H9 (cell line): ENCODE measurements at regions not wholly inside any gene's neighbourhood (a gene's known extent, or its start where the extent isn't known, plus 50 kb on each side); places are given as distances from the start of the nearest gene placed in this dataset.

ENCODE experiments used
- DNase-seq: peaks from one replicate; pipeline ENCODE4 v3.0.0-alpha.2; 2017
- H2AFZ ChIP-seq: one replicate; pipeline ENCODE4 v1.6.1; 2013; ENCODE audit warnings: mild to moderate bottlenecking, low read length, control low read depth, moderate library complexity
- H2AK5ac ChIP-seq: 2 replicates; pipeline ENCODE4 v1.6.1; 2013; ENCODE audit warnings: low read length, control low read depth, mixed read lengths; ENCODE audit not compliant: insufficient read length
- H2BK120ac ChIP-seq: one replicate; pipeline ENCODE4 v1.6.1; 2013; ENCODE audit warnings: low read depth, mild to moderate bottlenecking, low read length, control low read depth, inconsistent platforms; ENCODE audit not compliant: poor library complexity, severe bottlenecking
- H2BK12ac ChIP-seq: 2 replicates; pipeline ENCODE4 v1.6.1; 2013; ENCODE audit warnings: low read length, control low read depth, mixed read lengths, low read depth; ENCODE audit not compliant: insufficient read length
- H2BK15ac ChIP-seq: 2 replicates; pipeline ENCODE4 v1.6.1; 2013; ENCODE audit warnings: low read depth, low read length, control low read depth
- H2BK20ac ChIP-seq: one replicate; pipeline ENCODE4 v1.6.1; 2013; ENCODE audit warnings: low read depth, mild to moderate bottlenecking, low read length, control low read depth, inconsistent platforms; ENCODE audit not compliant: poor library complexity, severe bottlenecking
- H2BK5ac ChIP-seq: 2 replicates; pipeline ENCODE4 v1.6.1; 2013; ENCODE audit warnings: low read length, control low read depth, mixed read lengths; ENCODE audit not compliant: insufficient read length
- H3K14ac ChIP-seq: 2 replicates; pipeline ENCODE4 v1.6.1; 2013; ENCODE audit warnings: low read length, control low read depth; ENCODE audit not compliant: insufficient read depth
- H3K18ac ChIP-seq: 2 replicates; pipeline ENCODE4 v1.6.1; 2013; ENCODE audit warnings: low read depth, mild to moderate bottlenecking, mixed read lengths, low read length, control low read depth; ENCODE audit not compliant: insufficient read length
- H3K23ac ChIP-seq: 2 replicates; pipeline ENCODE4 v1.6.1; 2013; ENCODE audit warnings: low read length, control low read depth, mixed read lengths, low read depth; ENCODE audit not compliant: insufficient read length
- H3K23me2 ChIP-seq: 2 replicates; pipeline ENCODE4 v1.6.1; 2013; ENCODE audit warnings: low read depth, mild to moderate bottlenecking, mixed read lengths, low read length, control low read depth; ENCODE audit not compliant: insufficient read length, poor library complexity, severe bottlenecking
- H3K27ac ChIP-seq: 2 replicates; pipeline ENCODE4 v1.5.1; 2013; ENCODE audit warnings: low read length, control low read depth, mixed read lengths, low read depth; ENCODE audit not compliant: insufficient read length
- H3K27me3 ChIP-seq: 2 replicates; pipeline ENCODE4 v1.6.1; 2013; ENCODE audit warnings: low read length, control low read depth, inconsistent platforms; ENCODE audit not compliant: insufficient read depth
- H3K4ac ChIP-seq: 2 replicates; pipeline ENCODE4 v1.6.1; 2013; ENCODE audit warnings: low read depth, mild to moderate bottlenecking, control low read depth, inconsistent platforms, low read length, moderate library complexity
- H3K4me1 ChIP-seq: 2 replicates; pipeline ENCODE4 v1.6.1; 2013; ENCODE audit warnings: low read length, control low read depth, inconsistent platforms; ENCODE audit not compliant: insufficient read depth
- H3K4me2 ChIP-seq: 2 replicates; pipeline ENCODE4 v1.6.1; 2013; ENCODE audit warnings: low read length, control low read depth, mixed read lengths; ENCODE audit not compliant: insufficient read length, insufficient read depth
- H3K56ac ChIP-seq: 2 replicates; pipeline ENCODE4 v1.6.1; 2013; ENCODE audit warnings: low read depth, mild to moderate bottlenecking, mixed read lengths, low read length, control low read depth; ENCODE audit not compliant: insufficient read length
- H3K79me1 ChIP-seq: 2 replicates; pipeline ENCODE4 v1.6.1; 2013; ENCODE audit warnings: low read depth, mild to moderate bottlenecking, moderate library complexity, low read length, control low read depth, inconsistent platforms; ENCODE audit not compliant: insufficient read depth, poor library complexity, severe bottlenecking
- H3K79me2 ChIP-seq: 2 replicates; pipeline ENCODE4 v1.6.1; 2013; ENCODE audit warnings: low read length, control low read depth, inconsistent platforms; ENCODE audit not compliant: insufficient read depth
- H3K9ac ChIP-seq: 2 replicates; pipeline ENCODE4 v1.6.1; 2013; ENCODE audit warnings: low read length, control low read depth, mixed read lengths; ENCODE audit not compliant: insufficient read length; ENCODE audit errors: extremely low read depth
- H3K9me3 ChIP-seq: one replicate; pipeline ENCODE4 v1.6.1; 2013; ENCODE audit warnings: low read depth, low read length, inconsistent platforms; ENCODE audit not compliant: control insufficient read depth
- H3T11ph ChIP-seq: one replicate; pipeline ENCODE4 v1.6.1; 2013; ENCODE audit warnings: mild to moderate bottlenecking, low read length, control low read depth, inconsistent platforms
- H4K20me1 ChIP-seq: one replicate; pipeline ENCODE4 v1.6.1; 2013; ENCODE audit not compliant: control insufficient read depth, insufficient read length, insufficient read depth
- H4K5ac ChIP-seq: 2 replicates; pipeline ENCODE4 v1.6.1; 2013; ENCODE audit warnings: low read depth, mild to moderate bottlenecking, mixed read lengths, low read length, control low read depth; ENCODE audit not compliant: insufficient read length
- H4K8ac ChIP-seq: replicated peaks from 2 replicates; pipeline ENCODE4 v1.6.1; 2013; ENCODE audit warnings: low read length, control low read depth, mixed read lengths, low read depth; ENCODE audit not compliant: insufficient read length
- H4K91ac ChIP-seq: 2 replicates; pipeline ENCODE4 v1.6.1; 2013; ENCODE audit warnings: low read depth, mild to moderate bottlenecking, moderate library complexity, mixed read lengths, low read length, control low read depth; ENCODE audit not compliant: insufficient read length
- H3K27ac Mint-ChIP-seq, 3 experiments: 2 replicates in 2 of 3; 3 replicates in 1 of 3; pipeline ENCODE4 v1.8.0; 2020 to 2021; ENCODE audit warnings: mixed read lengths in 3 of 3, mild to moderate bottlenecking in 1 of 3, moderate library complexity in 1 of 3
- H3K27me3 Mint-ChIP-seq: 2 replicates; pipeline ENCODE4 v1.8.0; 2021; ENCODE audit warnings: low read depth, mild to moderate bottlenecking, moderate library complexity, mixed read lengths
- H3K36me3 Mint-ChIP-seq, 3 experiments: 2 replicates in 2 of 3; 3 replicates in 1 of 3; pipeline ENCODE4 v1.8.0; 2020 to 2021; ENCODE audit warnings: low read depth in 3 of 3, mixed read lengths in 3 of 3; ENCODE audit not compliant: insufficient read depth in 1 of 3
- H3K4me1 Mint-ChIP-seq, 2 experiments: 2 replicates each; pipeline ENCODE4 v1.8.0; 2020; ENCODE audit warnings: mixed read lengths in 2 of 2
- H3K4me3 Mint-ChIP-seq, 2 experiments: 2 replicates in 1 of 2; 3 replicates in 1 of 2; pipeline ENCODE4 v1.8.0; 2020 to 2021; ENCODE audit warnings: mild to moderate bottlenecking in 2 of 2, mixed read lengths in 2 of 2, moderate library complexity in 1 of 2
- H3K9me3 Mint-ChIP-seq, 2 experiments: 2 replicates in 1 of 2; 3 replicates in 1 of 2; pipeline ENCODE4 v1.8.0; 2020; ENCODE audit warnings: mild to moderate bottlenecking in 2 of 2, mixed read lengths in 2 of 2, moderate library complexity in 1 of 2
- WGBS: extraction: QIAGEN DNeasy Blood & Tissue Kit; methylation state at CpG from one replicate; pipeline ENCODE4 v1.1.7; 2013; ENCODE audit warnings: missing lambda C conversion rate, low lambda C conversion rate, mixed read lengths; ENCODE audit not compliant: insufficient read length; ENCODE audit errors: extremely low coverage; 5-methylcytosine and 5-hydroxymethylcytosine counted together
- TF ChIP-seq, protein P1 (sequence below): fragments of 200-600 bp; sonication (generic); conservative IDR thresholded peaks from 3 replicates; pipeline ENCODE4 v1.8.0; 2021; ENCODE audit warnings: antibody characterized with exemption, mild to moderate bottlenecking

GRCh38 chr5:159641371-159642039 lies 274.8 kb upstream of the ADRA1B start:
- Histone ChIP-seq H2BK20ac (no peak overlapping the region), H3K56ac (no peak overlapping the region), H4K91ac (no peak overlapping the region), H3T11ph (no peak overlapping the region), H2AFZ (no peak overlapping the region), H2BK15ac (no peak overlapping the region), H3K4me2 (no peak overlapping the region), H3K18ac (no peak overlapping the region), H3K9ac (no peak overlapping the region), H3K4me1 (no peaks in the 10 kb centered on the region), H2AK5ac (no peak overlapping the region), H3K27ac (no peak overlapping the region), H3K4ac (no peak overlapping the region), H3K23ac (no peak overlapping the region), H3K79me1 (no peaks in the 10 kb centered on the region), H2BK5ac (no peak overlapping the region), H3K9me3 (no peaks in the 10 kb centered on the region), H4K5ac (no peak overlapping the region), H2BK120ac (no peak overlapping the region), H2BK12ac (no peak overlapping the region), H3K23me2 (no peaks in the 10 kb centered on the region), H3K27me3 (no peaks in the 10 kb centered on the region), H4K20me1 (no peaks in the 10 kb centered on the region), H4K8ac (no peak overlapping the region), H3K14ac (no peak overlapping the region), H3K79me2 (no peaks in the 10 kb centered on the region)
- peaks cover 3 to 6% of the 10 kb centered on the region in 2 experiments for H3K4me1 Mint-ChIP-seq
- no peak overlapping the region for H3K4me3 Mint-ChIP-seq
- no peaks in the 10 kb centered on the region for H3K36me3 Mint-ChIP-seq
- WGBS = no CpG with 5 or more reads among the region's 7 CpGs
- no peaks in the 10 kb centered on the region for H3K27me3 Mint-ChIP-seq
- H3K27ac Mint-ChIP-seq = peak overlapping the region in 1 of 3 experiments; percentile 15; a peak in 1 of 7 replicates
- DNase-seq = no peak
- no peaks in the 10 kb centered on the region; a peak in 1 of 5 replicates for H3K9me3 Mint-ChIP-seq
- TF ChIP-seq, protein P1, sequence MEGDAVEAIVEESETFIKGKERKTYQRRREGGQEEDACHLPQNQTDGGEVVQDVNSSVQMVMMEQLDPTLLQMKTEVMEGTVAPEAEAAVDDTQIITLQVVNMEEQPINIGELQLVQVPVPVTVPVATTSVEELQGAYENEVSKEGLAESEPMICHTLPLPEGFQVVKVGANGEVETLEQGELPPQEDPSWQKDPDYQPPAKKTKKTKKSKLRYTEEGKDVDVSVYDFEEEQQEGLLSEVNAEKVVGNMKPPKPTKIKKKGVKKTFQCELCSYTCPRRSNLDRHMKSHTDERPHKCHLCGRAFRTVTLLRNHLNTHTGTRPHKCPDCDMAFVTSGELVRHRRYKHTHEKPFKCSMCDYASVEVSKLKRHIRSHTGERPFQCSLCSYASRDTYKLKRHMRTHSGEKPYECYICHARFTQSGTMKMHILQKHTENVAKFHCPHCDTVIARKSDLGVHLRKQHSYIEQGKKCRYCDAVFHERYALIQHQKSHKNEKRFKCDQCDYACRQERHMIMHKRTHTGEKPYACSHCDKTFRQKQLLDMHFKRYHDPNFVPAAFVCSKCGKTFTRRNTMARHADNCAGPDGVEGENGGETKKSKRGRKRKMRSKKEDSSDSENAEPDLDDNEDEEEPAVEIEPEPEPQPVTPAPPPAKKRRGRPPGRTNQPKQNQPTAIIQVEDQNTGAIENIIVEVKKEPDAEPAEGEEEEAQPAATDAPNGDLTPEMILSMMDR = no peak
